GM18867 (cell line): ENCODE measurements at regions not wholly inside any gene's neighbourhood (a gene's known extent, or its start where the extent isn't known, plus 50 kb on each side); places are given as distances from the start of the nearest gene placed in this dataset.
"Not testable (repeated sequence)": the region's sequence is repeated elsewhere in the genome, so short reads cannot be mapped to it uniquely, and the experiment has no call there.

Experiments used
- ATAC-seq: cut with Tn5 transposase; IDR thresholded peaks from one replicate; pipeline ENCODE4 v1.9.1; 2021; ENCODE audit warnings: mild to moderate bottlenecking, moderate library complexity; ENCODE audit not compliant: unreplicated experiment

- no peak for ATAC-seq
These were observed 122.1 kb upstream of the IQSEC1 start for GRCh38 chr3:13195374-13195773.

- ATAC-seq = no peak
These were observed 121.3 kb upstream of the IQSEC1 start for GRCh38 chr3:13194285-13195209.

- no peak for ATAC-seq
These were observed 120.4 kb upstream of the IQSEC1 start for GRCh38 chr3:13193320-13194284.

- no peak for ATAC-seq
These were observed 119.4 kb upstream of the IQSEC1 start for GRCh38 chr3:13192471-13193213.

- ATAC-seq = no peak
These were observed 117.8 kb upstream of the IQSEC1 start for GRCh38 chr3:13191016-13191415.

GRCh38 chr3:13190378-13190765, 117.1 kb upstream of the IQSEC1 start:
- ATAC-seq = no peak

GRCh38 chr3:13189639-13190377, 116.6 kb upstream of the IQSEC1 start:
- ATAC-seq = no peak

- ATAC-seq = no peak
These were observed 115.7 kb upstream of the IQSEC1 start for GRCh38 chr3:13188975-13189374.

GRCh38 chr3:13188181-13188779, 115.1 kb upstream of the IQSEC1 start:
- no peak for ATAC-seq

GRCh38 chr3:13187593-13187992, 114.4 kb upstream of the IQSEC1 start:
- no peak for ATAC-seq

GRCh38 chr3:13186435-13186815, 113.2 kb upstream of the IQSEC1 start:
- ATAC-seq = no peak

- no peak for ATAC-seq
These were observed 112.7 kb upstream of the IQSEC1 start for GRCh38 chr3:13185737-13186434.

- ATAC-seq = not testable (repeated sequence)
These were observed 106.5 kb upstream of the IQSEC1 start for GRCh38 chr3:13179582-13180210.

GRCh38 chr3:13179181-13179580, 106.0 kb upstream of the IQSEC1 start:
- ATAC-seq = no peak

- ATAC-seq = no peak
These were observed 104.9 kb upstream of the IQSEC1 start for GRCh38 chr3:13178107-13178506.

- no peak for ATAC-seq
These were observed 104.4 kb upstream of the IQSEC1 start for GRCh38 chr3:13177641-13178040.

- ATAC-seq = no peak
These were observed 104.0 kb upstream of the IQSEC1 start for GRCh38 chr3:13177236-13177635.

- no peak for ATAC-seq
These were observed 103.2 kb upstream of the IQSEC1 start for GRCh38 chr3:13176445-13176844.

- ATAC-seq = no peak
These were observed 101.5 kb upstream of the IQSEC1 start for GRCh38 chr3:13174803-13175135.
